Stimulated activated CD8-positive, alpha-beta memory T cell treated with anti-CD3 and anti-CD28 coated beads, Interleukin-4, amount 100 ng/mL, for 1 hour (primary cell): ENCODE measurements at regions not wholly inside any gene's neighbourhood (a gene's known extent, or its start where the extent isn't known, plus 50 kb on each side); places are given as distances from the start of the nearest gene placed in this dataset.

Experiments used
- DNase-seq, 2 donors: peaks; one replicate each; pipeline ENCODE4 v3.0.0-alpha.2; 2020; ENCODE audit warnings: low read depth in 2 of 2, low spot score in 1 of 2

GRCh38 chr6:141593311-141593710 is 539.4 kb upstream of the GJE1 start:
- DNase-seq: no peak

- no peak for DNase-seq
Measured at GRCh38 chr6:141587482-141588266, 545.1 kb upstream of the GJE1 start.

- no peak for DNase-seq
Measured at GRCh38 chr6:141580988-141581552, 551.7 kb upstream of the GJE1 start.

- DNase-seq: no peak
Measured at GRCh38 chr6:141580131-141580530, 552.6 kb upstream of the GJE1 start.

GRCh38 chr6:141576751-141577150 is 556.0 kb upstream of the GJE1 start:
- DNase-seq: no peak

GRCh38 chr6:141562851-141563763 is 569.6 kb upstream of the GJE1 start:
- DNase-seq: peak in 1 of 2 donors; percentile 27

- DNase-seq: no peak
Measured at GRCh38 chr6:141562186-141562811, 570.4 kb upstream of the GJE1 start.

- no peak for DNase-seq
Measured at GRCh38 chr6:141561154-141561553, 571.6 kb upstream of the GJE1 start.

GRCh38 chr6:141552463-141552862 is 580.3 kb upstream of the GJE1 start:
- no peak for DNase-seq

- no peak for DNase-seq
Measured at GRCh38 chr6:141552031-141552430, 580.7 kb upstream of the GJE1 start.

GRCh38 chr6:141551318-141551717 is 581.4 kb upstream of the GJE1 start:
- DNase-seq: no peak

- no peak for DNase-seq
Measured at GRCh38 chr6:141550471-141550870, 582.3 kb upstream of the GJE1 start.

- no peak for DNase-seq
Measured at GRCh38 chr6:141548966-141549365, 583.8 kb upstream of the GJE1 start.

- DNase-seq: no peak
Measured at GRCh38 chr6:141541581-141542324, 591.0 kb upstream of the GJE1 start.

- DNase-seq: no peak
Measured at GRCh38 chr6:141540207-141540606, 592.5 kb upstream of the GJE1 start.

GRCh38 chr6:141539617-141540016 is 593.1 kb upstream of the GJE1 start:
- DNase-seq: no peak

GRCh38 chr6:141532211-141532610 is 600.5 kb upstream of the GJE1 start:
- DNase-seq: no peak

GRCh38 chr6:141531040-141531439 is 601.7 kb upstream of the GJE1 start:
- no peak for DNase-seq

- no peak for DNase-seq
Measured at GRCh38 chr6:141528596-141528995, 604.1 kb upstream of the GJE1 start.

- DNase-seq: no peak
Measured at GRCh38 chr6:141526985-141527384, 605.7 kb upstream of the GJE1 start.

GRCh38 chr6:141521440-141521839 is 611.3 kb upstream of the GJE1 start:
- no peak for DNase-seq
